Adrenal gland (tissue), 5 donors: ENCODE measurements at regions not wholly inside any gene's neighbourhood (a gene's known extent, or its start where the extent isn't known, plus 50 kb on each side); places are given as distances from the start of the nearest gene placed in this dataset.

Experiments
- CTCF ChIP-seq, 6 experiments: fragments of 450-650 bp in 4 of 6; fragments of 200-600 bp in 2 of 6; sonication (generic) in 1 of 6; IDR thresholded peaks; 1 replicate in 5 of 6; 2 replicates in 1 of 6; pipeline versions ENCODE4 v1.5.1 to v1.8.0; 2016 to 2021; ENCODE audit warnings: antibody characterized with exemption in 6 of 6, mild to moderate bottlenecking in 2 of 6, moderate library complexity in 1 of 6
- POLR2A ChIP-seq, 2 donors: fragments of 450-650 bp; IDR thresholded peaks; one replicate each; pipeline ENCODE4 v1.6.1; 2017; ENCODE audit warnings: antibody characterized with exemption in 2 of 2, mild to moderate bottlenecking in 2 of 2, moderate library complexity in 1 of 2
- donor health status: DM: no; HTN: no; CAD: no.

- TF ChIP-seq POLR2A (IDR thresholded peaks at IDR 0.05): no peak
- no peak for TF ChIP-seq CTCF (IDR thresholded peaks at IDR 0.05)
Measured at GRCh38 chr5:4653475-4653874, 486.7 kb upstream of the ADAMTS16 start.
